ENCODE measurements at regions not wholly inside any gene's neighbourhood (a gene's known extent, or its start where the extent isn't known, plus 50 kb on each side); places are given as distances from the start of the nearest gene placed in this dataset.

DNA sequence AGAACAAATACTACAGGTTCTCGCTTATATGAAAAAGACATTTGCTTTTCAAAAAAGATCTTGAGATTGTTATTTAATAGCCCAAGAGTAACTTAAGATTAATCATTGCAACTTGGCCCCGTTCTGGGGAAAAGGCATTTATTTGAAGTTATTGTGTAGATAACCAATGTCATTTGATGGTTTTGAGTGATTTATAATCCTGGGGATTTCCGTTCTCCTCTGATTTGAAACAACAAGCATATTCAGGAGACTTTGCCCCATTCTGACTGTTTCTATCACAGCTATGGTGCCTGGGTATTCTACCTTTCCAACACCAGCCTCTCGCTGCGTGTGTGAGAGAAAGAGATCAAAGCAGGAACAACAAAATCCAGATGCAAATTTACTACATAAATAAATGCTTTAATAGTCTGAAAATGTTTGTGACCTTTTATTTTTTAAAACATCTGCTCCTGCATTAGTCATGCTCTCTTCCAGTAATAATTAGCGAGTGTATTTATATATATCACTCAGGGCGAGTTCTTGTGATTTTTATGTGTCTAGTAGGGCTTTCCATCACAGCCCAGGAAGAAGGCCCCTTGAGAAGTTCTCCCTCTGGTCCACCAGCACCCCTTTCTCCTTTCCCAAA is 197.9 kb upstream of the FOXQ1 start:
- no peak overlapping the region for H3K9ac ChIP-seq (ENCODE audit: low read length)
- no peaks in the 10 kb centered on the region for H3K4me1 ChIP-seq (ENCODE audit: control insufficient read depth in 1 of 2, insufficient read depth in 2 of 2, low read length in 2 of 2)
- H2AFZ ChIP-seq (ENCODE audit: low read depth, low read length, poor library complexity, severe bottlenecking) = no peak overlapping the region
- DNase-seq (ENCODE audit: low read depth, low spot score) (no peak), ATAC-seq (no peak)
- no peak overlapping the region for H3K4me2 ChIP-seq (ENCODE audit: low read length)
- ChIA-PET RAD21 (ENCODE audit: low non-redundant PET in 1 of 2, low total read pairs in 2 of 2, uncharacterized antibody in 2 of 2, unreplicated experiment in 2 of 2) (no interaction called here), CTCF (no interaction called here), POLR2A (no interaction called here)
- H3K36me3 ChIP-seq (ENCODE audit: control insufficient read depth in 1 of 2, insufficient read depth in 2 of 2, low read length in 2 of 2) = no peaks in the 10 kb centered on the region
- no peaks in the 10 kb centered on the region for H4K20me1 ChIP-seq (ENCODE audit: insufficient read depth)
- BruUV-seq (replicated peaks) = no TSS peak
- H3K9me3 ChIP-seq (ENCODE audit: control insufficient read depth in 1 of 2, insufficient read depth in 1 of 2, low read depth in 1 of 2, low read length in 2 of 2) = no peaks in the 10 kb centered on the region
- no peak overlapping the region for H3K27ac ChIP-seq (ENCODE audit: low read depth, low read length)
- H3K4me3 ChIP-seq (replicated peaks in 1 of 2; ENCODE audit: low read depth in 1 of 2, low read length in 2 of 2) = no peak overlapping the region
- TF ChIP-seq, protein P1, sequence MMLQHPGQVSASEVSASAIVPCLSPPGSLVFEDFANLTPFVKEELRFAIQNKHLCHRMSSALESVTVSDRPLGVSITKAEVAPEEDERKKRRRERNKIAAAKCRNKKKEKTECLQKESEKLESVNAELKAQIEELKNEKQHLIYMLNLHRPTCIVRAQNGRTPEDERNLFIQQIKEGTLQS (IDR thresholded peaks at IDR 0.05) = no peak
- TF ChIP-seq, protein P2, sequence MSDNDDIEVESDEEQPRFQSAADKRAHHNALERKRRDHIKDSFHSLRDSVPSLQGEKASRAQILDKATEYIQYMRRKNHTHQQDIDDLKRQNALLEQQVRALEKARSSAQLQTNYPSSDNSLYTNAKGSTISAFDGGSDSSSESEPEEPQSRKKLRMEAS (IDR thresholded peaks at IDR 0.05) = no peak
- TF ChIP-seq POLR2A (IDR thresholded peaks at IDR 0.05; ENCODE audit: borderline replicate concordance, extremely low read depth, insufficient read depth, insufficient read length) (no peak), SIN3A (IDR thresholded peaks at IDR 0.05; ENCODE audit: low read depth) (no peak), EZH2 (IDR thresholded peaks at IDR 0.05) (no peak), POLR2AphosphoS5 (IDR thresholded peaks at IDR 0.05; ENCODE audit: low read depth, low read length) (no peak), CBX3 (IDR thresholded peaks at IDR 0.05; ENCODE audit: low read depth) (no peak), YY1 (IDR thresholded peaks at IDR 0.05; ENCODE audit: extremely low read depth, insufficient replicate concordance, low read depth, low read length) (no peak), ZNF274 (IDR thresholded peaks at IDR 0.05; ENCODE audit: low read depth, low read length) (no peak), SRF (IDR thresholded peaks at IDR 0.05; ENCODE audit: low read depth) (no peak), EGR1 (IDR thresholded peaks at IDR 0.05; ENCODE audit: low read depth) (no peak), ELF1 (IDR thresholded peaks at IDR 0.05; ENCODE audit: borderline replicate concordance, low read depth) (no peak), TCF7L2 (IDR thresholded peaks at IDR 0.05; ENCODE audit: borderline replicate concordance, extremely low read depth, insufficient read depth, insufficient read length) (no peak), FOSL1 (IDR thresholded peaks at IDR 0.05; ENCODE audit: low read depth) (no peak)
- TF ChIP-seq, protein P3, sequence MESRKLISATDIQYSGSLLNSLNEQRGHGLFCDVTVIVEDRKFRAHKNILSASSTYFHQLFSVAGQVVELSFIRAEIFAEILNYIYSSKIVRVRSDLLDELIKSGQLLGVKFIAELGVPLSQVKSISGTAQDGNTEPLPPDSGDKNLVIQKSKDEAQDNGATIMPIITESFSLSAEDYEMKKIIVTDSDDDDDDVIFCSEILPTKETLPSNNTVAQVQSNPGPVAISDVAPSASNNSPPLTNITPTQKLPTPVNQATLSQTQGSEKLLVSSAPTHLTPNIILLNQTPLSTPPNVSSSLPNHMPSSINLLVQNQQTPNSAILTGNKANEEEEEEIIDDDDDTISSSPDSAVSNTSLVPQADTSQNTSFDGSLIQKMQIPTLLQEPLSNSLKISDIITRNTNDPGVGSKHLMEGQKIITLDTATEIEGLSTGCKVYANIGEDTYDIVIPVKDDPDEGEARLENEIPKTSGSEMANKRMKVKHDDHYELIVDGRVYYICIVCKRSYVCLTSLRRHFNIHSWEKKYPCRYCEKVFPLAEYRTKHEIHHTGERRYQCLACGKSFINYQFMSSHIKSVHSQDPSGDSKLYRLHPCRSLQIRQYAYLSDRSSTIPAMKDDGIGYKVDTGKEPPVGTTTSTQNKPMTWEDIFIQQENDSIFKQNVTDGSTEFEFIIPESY (IDR thresholded peaks at IDR 0.05; ENCODE audit: extremely low read depth, insufficient replicate concordance, low read length) = no peak
- no peaks in the 10 kb centered on the region for H3K9me2 ChIP-seq (ENCODE audit: insufficient read depth)
- intact Hi-C loops (cut with micrococcal nuclease) = no loop called here
- H3K79me2 ChIP-seq (ENCODE audit: insufficient read depth, low read length) = no peaks in the 10 kb centered on the region
- no peaks in the 10 kb centered on the region for H3K27me3 ChIP-seq (ENCODE audit: insufficient read depth, low read length)
